Mucosa of descending colon (tissue), 3 donors: ENCODE measurements at regions not wholly inside any gene's neighbourhood (a gene's known extent, or its start where the extent isn't known, plus 50 kb on each side); places are given as distances from the start of the nearest gene placed in this dataset.
"Not testable (repeated sequence)": the region's sequence is repeated elsewhere in the genome, so short reads cannot be mapped to it uniquely, and the experiment has no call there.

Experiments
- ATAC-seq: fragments of 200-7000 bp; cut with Tn5 transposase; one replicate; pipeline ENCODE4 v1.9.1; 2020; ENCODE audit warnings: mild to moderate bottlenecking, moderate library complexity
- DNase-seq, 3 donors: peaks; one replicate each; pipeline ENCODE4 v3.0.0-alpha.2; 2020
- H3K36me3 ChIP-seq: fragments of 200-600 bp; one replicate; pipeline ENCODE4 v1.8.0; 2021; ENCODE audit warnings: low read depth, mild to moderate bottlenecking
- H3K4me1 ChIP-seq: fragments of 200-600 bp; one replicate; pipeline ENCODE4 v1.8.0; 2021; ENCODE audit warnings: low read depth, mild to moderate bottlenecking
- H3K4me3 ChIP-seq: fragments of 200-600 bp; one replicate; pipeline ENCODE4 v1.8.0; 2021; ENCODE audit warnings: mild to moderate bottlenecking
- H3K9me3 ChIP-seq: fragments of 200-600 bp; one replicate; pipeline ENCODE4 v1.8.0; 2021; ENCODE audit warnings: mild to moderate bottlenecking
- CTCF ChIP-seq: fragments of 200-600 bp; IDR thresholded peaks from one replicate; pipeline ENCODE4 v1.8.0; 2022; ENCODE audit warnings: antibody characterized with exemption, mild to moderate bottlenecking
- intact Hi-C, 2 donors: fragments of 100-400 bp; cut with DNase I in 1 of 2; cut with micrococcal nuclease in 1 of 2; formaldehyde crosslinking; loops; one replicate each; pipeline versions ENCODE4 v1.11.0 to v1.11.1; 2022; cut with DNase I, micrococcal nuclease
- donor health status: DM: no; HTN: no; CAD: no; lungs with moderate emphysema.
- donor health status: DM: no; HTN: no; CAD: no.
- donor health status: DM: no; HTN: yes; CAD: no.

- Histone ChIP-seq H3K36me3 (no peaks in the 10 kb centered on the region), H3K4me3 (no peak overlapping the region), H3K4me1 (no peaks in the 10 kb centered on the region), H3K9me3 (no peaks in the 10 kb centered on the region)
- DNase-seq (no peak), ATAC-seq (no peak)
- intact Hi-C loops: no loop called here
- no peak for TF ChIP-seq CTCF
Measured at GRCh38 chr5:82422001-82422740, 144.0 kb upstream of the RPS23 start.

GRCh38 chr5:82421119-82421518 is 143.0 kb upstream of the RPS23 start:
- no peak for ATAC-seq
- H3K4me3 ChIP-seq: no peak overlapping the region
- H3K9me3 ChIP-seq: no peaks in the 10 kb centered on the region

GRCh38 chr5:82420524-82420923 is 142.4 kb upstream of the RPS23 start:
- intact Hi-C loops: not testable (repeated sequence)

More at GRCh38 chr5:82421119-82421518, 143.0 kb upstream of the RPS23 start:
- no peak for DNase-seq
- no peaks in the 10 kb centered on the region for H3K4me1 ChIP-seq
- TF ChIP-seq CTCF: no peak
- H3K36me3 ChIP-seq: no peaks in the 10 kb centered on the region
- intact Hi-C loops: no loop called here

GRCh38 chr5:82419559-82420332 is 141.6 kb upstream of the RPS23 start:
- H3K4me3 ChIP-seq: no peak overlapping the region
- no peak for TF ChIP-seq CTCF
- no peaks in the 10 kb centered on the region for H3K36me3 ChIP-seq
- intact Hi-C loops: no loop called here
- H3K9me3 ChIP-seq: no peaks in the 10 kb centered on the region
- ATAC-seq: no peak
- no peak for DNase-seq
- H3K4me1 ChIP-seq: no peaks in the 10 kb centered on the region

More at GRCh38 chr5:82420524-82420923, 142.4 kb upstream of the RPS23 start:
- ATAC-seq, H3K36me3 ChIP-seq, H3K9me3 ChIP-seq, H3K4me3 ChIP-seq, DNase-seq, H3K4me1 ChIP-seq: not testable (repeated sequence)

GRCh38 chr5:82418608-82418950 is 140.4 kb upstream of the RPS23 start:
- Histone ChIP-seq H3K4me1 (no peaks in the 10 kb centered on the region), H3K4me3 (no peak overlapping the region), H3K9me3 (no peaks in the 10 kb centered on the region), H3K36me3 (no peaks in the 10 kb centered on the region)
- peak; percentile 42 for ATAC-seq
- no peak for DNase-seq
- intact Hi-C loops: no loop called here
- TF ChIP-seq CTCF: no peak

GRCh38 chr5:82417776-82418607 is 139.8 kb upstream of the RPS23 start:
- no peak for ATAC-seq
- H3K4me3 ChIP-seq: no peak overlapping the region
- intact Hi-C loops: no loop called here
- no peaks in the 10 kb centered on the region for H3K36me3 ChIP-seq
- H3K4me1 ChIP-seq: no peaks in the 10 kb centered on the region
- DNase-seq: no peak
- H3K9me3 ChIP-seq: no peaks in the 10 kb centered on the region
- no peak for TF ChIP-seq CTCF
